ENCODE measurements at regions not wholly inside any gene's neighbourhood (a gene's known extent, or its start where the extent isn't known, plus 50 kb on each side); places are given as distances from the start of the nearest gene placed in this dataset.

DNA sequence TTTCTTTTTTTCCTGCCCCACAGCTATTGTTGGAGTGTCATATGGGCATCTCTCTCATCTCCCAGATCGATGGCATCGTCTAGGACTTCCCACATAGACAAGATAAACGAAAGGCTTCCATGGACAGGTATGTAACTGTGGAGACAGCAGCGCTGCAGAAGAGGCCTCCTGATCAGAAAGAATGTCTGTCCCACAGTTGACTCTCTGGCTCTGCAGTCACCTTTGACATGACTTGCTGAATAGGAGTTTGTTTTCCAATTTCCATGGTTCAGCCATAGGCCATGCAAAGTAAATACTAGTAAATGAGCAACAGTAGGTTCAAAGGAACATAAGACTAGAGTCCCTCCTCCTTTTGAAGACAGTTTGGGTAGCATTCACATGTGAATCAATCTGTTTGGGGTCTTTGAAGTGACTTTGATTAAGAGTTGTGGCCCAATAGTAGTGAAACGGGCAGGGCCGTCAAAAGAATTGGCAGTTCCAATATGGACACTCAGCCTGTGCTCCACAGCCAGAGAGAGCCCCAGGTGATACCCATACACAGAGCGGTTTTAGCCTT lies 134.7 kb upstream of the IFNGR1 start:
- Histone ChIP-seq H3K27ac (ENCODE audit: low read length) (no peak overlapping the region), H3K9me3 (replicated peaks; ENCODE audit: control insufficient read depth, low read depth, low read length) (no peaks in the 10 kb centered on the region), H3K27me3 (ENCODE audit: control insufficient read depth, insufficient read depth, low read length) (peaks cover 5% of the 10 kb centered on the region), H3K4me3 (ENCODE audit: low read length) (no peak overlapping the region), H3K36me3 (ENCODE audit: control insufficient read depth, insufficient read depth, low read length) (no peaks in the 10 kb centered on the region), H3K4me1 (ENCODE audit: control insufficient read depth, insufficient read depth, low read length) (no peaks in the 10 kb centered on the region)
- no peak for DNase-seq
- WGBS (ENCODE audit: insufficient coverage) = 93% methylated on average over 2 of the region's 7 CpGs

DNA sequence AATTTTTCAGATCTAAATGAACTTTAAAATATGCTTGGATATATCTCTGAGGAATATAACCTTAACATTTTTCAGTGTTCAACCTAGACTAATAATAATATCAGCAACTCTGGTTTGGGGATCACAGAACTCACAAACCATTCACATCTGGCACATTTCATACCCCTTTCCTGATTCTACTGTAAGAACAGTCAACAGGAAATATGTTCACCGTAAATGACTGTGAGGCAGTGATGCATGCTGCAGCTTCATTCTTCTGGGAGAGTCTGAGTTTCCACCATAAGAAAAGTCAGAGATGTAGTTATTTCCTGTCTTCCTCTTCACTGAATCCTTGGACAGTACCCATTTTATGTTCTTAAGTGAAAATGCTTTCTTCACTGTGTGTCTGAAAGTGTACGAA lies 134.2 kb upstream of the IFNGR1 start:
- Histone ChIP-seq H3K4me3 (ENCODE audit: low read length) (no peak overlapping the region), H3K36me3 (ENCODE audit: control insufficient read depth, insufficient read depth, low read length) (no peaks in the 10 kb centered on the region), H3K27me3 (ENCODE audit: control insufficient read depth, insufficient read depth, low read length) (peaks cover 5% of the 10 kb centered on the region), H3K27ac (ENCODE audit: low read length) (no peak overlapping the region), H3K4me1 (ENCODE audit: control insufficient read depth, insufficient read depth, low read length) (no peaks in the 10 kb centered on the region), H3K9me3 (replicated peaks; ENCODE audit: control insufficient read depth, low read depth, low read length) (no peaks in the 10 kb centered on the region)
- peak; percentile 46 for DNase-seq
- WGBS (ENCODE audit: insufficient coverage) = no CpG with 5 or more reads among the region's 2 CpGs

DNA sequence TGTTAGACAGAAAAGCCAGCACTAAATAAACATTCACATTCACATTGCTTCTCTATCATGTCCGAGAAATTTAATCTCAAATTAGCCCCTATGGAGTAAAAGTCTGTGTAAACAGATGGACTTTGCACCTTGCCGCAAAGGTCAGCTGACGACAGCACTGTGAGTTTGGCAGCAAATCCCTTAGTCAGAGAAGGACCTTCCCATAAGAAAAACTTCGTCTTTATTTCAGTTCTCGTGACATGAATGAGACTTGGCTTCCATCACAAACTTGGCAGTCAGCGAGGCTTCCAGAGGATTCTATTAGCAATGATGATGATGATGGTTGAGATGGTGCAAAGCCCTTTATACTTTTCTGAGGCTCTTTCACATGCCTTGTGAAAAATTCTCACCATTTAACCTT lies 133.7 kb upstream of the IFNGR1 start:
- DNase-seq = peak; percentile 58
- peaks cover 3% of the 10 kb centered on the region for H3K27me3 ChIP-seq (ENCODE audit: control insufficient read depth, insufficient read depth, low read length)
- H3K27ac ChIP-seq (ENCODE audit: low read length) = no peak overlapping the region
- WGBS (ENCODE audit: insufficient coverage) = 36% methylated on average over 2 of the region's 6 CpGs
- no peaks in the 10 kb centered on the region for H3K9me3 ChIP-seq (replicated peaks; ENCODE audit: control insufficient read depth, low read depth, low read length)
- H3K36me3 ChIP-seq (ENCODE audit: control insufficient read depth, insufficient read depth, low read length) = no peaks in the 10 kb centered on the region
- H3K4me3 ChIP-seq (ENCODE audit: low read length) = no peak overlapping the region
- no peaks in the 10 kb centered on the region for H3K4me1 ChIP-seq (ENCODE audit: control insufficient read depth, insufficient read depth, low read length)

DNA sequence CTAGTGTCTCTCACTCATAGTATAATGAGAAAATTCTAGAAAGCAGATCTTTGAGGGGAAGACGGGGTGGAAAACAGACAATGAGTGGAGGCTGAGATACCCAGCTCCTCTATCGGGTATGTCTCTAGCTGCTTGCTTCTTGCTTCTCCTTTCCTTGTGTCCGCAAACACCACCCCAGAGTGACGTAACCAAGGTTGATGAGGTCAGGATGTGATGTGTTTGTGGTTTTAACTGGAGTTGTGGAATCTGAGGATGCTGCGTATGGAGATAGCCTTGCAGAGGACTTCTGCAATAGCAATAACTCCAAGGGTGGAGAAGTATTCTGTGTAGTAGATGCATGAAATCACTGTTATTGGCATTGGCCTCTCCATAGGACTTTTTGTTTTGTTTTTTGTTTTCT lies 132.7 kb upstream of the IFNGR1 start:
- Histone ChIP-seq H3K4me3 (ENCODE audit: low read length) (no peak overlapping the region), H3K36me3 (ENCODE audit: control insufficient read depth, insufficient read depth, low read length) (no peaks in the 10 kb centered on the region), H3K9me3 (replicated peaks; ENCODE audit: control insufficient read depth, low read depth, low read length) (no peaks in the 10 kb centered on the region), H3K27me3 (ENCODE audit: control insufficient read depth, insufficient read depth, low read length) (no peaks in the 10 kb centered on the region), H3K4me1 (ENCODE audit: control insufficient read depth, insufficient read depth, low read length) (no peaks in the 10 kb centered on the region), H3K27ac (ENCODE audit: low read length) (no peak overlapping the region)
- peak; percentile 40 for DNase-seq
- WGBS (ENCODE audit: insufficient coverage) = 67% methylated on average over 1 of the region's 5 CpGs

DNA sequence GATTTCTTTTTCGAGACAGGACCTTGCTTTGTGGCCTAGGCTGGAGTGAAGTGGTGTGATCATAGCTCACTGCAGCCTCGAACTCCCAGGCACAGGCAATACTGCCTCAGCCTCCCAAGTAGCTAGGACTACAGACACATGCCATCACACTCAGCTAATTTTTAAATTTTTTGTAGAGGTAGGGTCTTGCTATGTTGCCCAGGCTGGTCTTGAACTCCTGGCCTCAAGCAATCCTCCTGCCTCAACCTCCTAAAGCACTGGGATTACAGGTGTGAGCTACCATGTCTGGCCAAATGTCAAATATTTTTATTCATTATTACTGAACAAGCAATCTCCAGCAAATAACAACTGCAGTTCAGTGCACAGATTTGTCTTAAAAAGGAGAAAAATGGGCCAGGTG lies 131.7 kb upstream of the IFNGR1 start:
- no peaks in the 10 kb centered on the region for H3K4me1 ChIP-seq (ENCODE audit: control insufficient read depth, insufficient read depth, low read length)
- no peak overlapping the region for H3K4me3 ChIP-seq (ENCODE audit: low read length)
- DNase-seq = no peak
- H3K9me3 ChIP-seq (replicated peaks; ENCODE audit: control insufficient read depth, low read depth, low read length) = no peaks in the 10 kb centered on the region
- no CpG with 5 or more reads among the region's 2 CpGs for WGBS (ENCODE audit: insufficient coverage)
- H3K27ac ChIP-seq (ENCODE audit: low read length) = no peak overlapping the region
- no peaks in the 10 kb centered on the region for H3K36me3 ChIP-seq (ENCODE audit: control insufficient read depth, insufficient read depth, low read length)
- H3K27me3 ChIP-seq (ENCODE audit: control insufficient read depth, insufficient read depth, low read length) = no peaks in the 10 kb centered on the region

DNA sequence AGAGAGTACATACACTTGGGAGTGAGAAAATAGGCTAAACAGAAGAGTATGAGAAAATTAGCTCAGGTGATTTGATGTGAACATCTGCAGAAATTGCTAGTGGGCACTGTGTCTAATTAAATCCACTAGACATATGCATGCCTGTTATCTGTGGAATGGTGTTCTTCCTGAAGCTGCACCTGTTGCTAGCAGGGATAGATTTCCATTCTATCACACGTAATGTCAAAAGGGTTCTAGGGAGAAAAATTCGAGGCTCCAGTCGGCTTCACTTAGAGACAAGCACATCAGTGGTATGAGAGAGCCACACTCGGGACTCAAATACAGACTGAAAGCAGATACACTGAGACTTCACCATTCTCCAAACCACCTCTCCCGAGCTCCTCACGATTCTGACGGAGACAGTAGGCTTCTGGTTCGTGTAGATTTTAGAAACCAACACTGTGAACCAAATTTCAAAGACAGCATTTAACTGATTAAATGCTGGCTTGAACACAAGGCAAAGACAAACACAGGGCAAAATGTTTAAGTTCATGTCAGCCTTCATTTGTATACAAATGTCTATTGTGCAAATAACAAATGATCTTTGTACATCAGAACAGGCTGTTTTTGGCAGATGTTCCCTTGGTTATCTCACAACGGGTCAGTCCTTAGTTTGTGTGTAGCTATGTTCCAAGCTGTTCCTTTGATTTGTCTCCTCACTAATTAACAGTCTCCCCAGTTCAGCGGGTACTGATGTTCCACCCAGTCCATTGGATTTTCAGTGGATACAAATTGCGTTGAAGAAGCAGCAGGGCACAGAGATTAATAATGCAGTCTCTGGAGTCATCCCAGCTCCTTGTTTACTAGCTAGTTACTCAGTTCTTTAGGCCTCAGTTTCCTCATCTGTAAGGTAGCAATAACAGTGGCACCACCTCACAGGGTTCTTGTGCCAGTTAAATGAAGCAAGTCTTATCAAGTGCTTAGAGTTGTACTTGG lies 131.0 kb upstream of the IFNGR1 start:
- Histone ChIP-seq H3K4me3 (ENCODE audit: low read length) (no peak overlapping the region), H3K27ac (ENCODE audit: low read length) (no peak overlapping the region), H3K27me3 (ENCODE audit: control insufficient read depth, insufficient read depth, low read length) (no peaks in the 10 kb centered on the region), H3K4me1 (ENCODE audit: control insufficient read depth, insufficient read depth, low read length) (no peaks in the 10 kb centered on the region), H3K9me3 (replicated peaks; ENCODE audit: control insufficient read depth, low read depth, low read length) (no peaks in the 10 kb centered on the region), H3K36me3 (ENCODE audit: control insufficient read depth, insufficient read depth, low read length) (no peaks in the 10 kb centered on the region)
- DNase-seq = no peak
- WGBS (ENCODE audit: insufficient coverage) = 72% methylated on average over 4 of the region's 11 CpGs

DNA sequence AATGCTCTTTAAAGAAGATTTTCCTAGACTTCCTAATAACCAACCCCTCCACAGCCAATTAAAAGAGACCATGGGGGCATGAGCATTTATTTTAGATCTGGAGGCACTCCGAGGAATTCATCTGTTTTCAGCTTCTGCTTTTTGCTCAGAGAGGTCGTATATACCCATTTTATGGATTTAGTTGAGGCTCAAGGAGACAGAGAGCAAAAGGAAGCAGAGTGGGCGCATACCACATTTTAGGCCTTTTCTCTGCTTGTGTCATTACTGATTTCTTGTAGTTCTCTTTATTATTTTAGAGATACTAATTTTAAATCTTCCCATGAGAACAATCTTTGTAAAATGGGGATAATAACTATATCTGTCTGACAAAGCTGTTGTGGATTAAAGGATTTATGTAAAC lies 129.6 kb upstream of the IFNGR1 start:
- DNase-seq = no peak
- Histone ChIP-seq H3K27ac (ENCODE audit: low read length) (no peak overlapping the region), H3K36me3 (ENCODE audit: control insufficient read depth, insufficient read depth, low read length) (no peaks in the 10 kb centered on the region), H3K27me3 (ENCODE audit: control insufficient read depth, insufficient read depth, low read length) (no peaks in the 10 kb centered on the region), H3K9me3 (replicated peaks; ENCODE audit: control insufficient read depth, low read depth, low read length) (no peaks in the 10 kb centered on the region), H3K4me1 (ENCODE audit: control insufficient read depth, insufficient read depth, low read length) (no peaks in the 10 kb centered on the region), H3K4me3 (ENCODE audit: low read length) (no peak overlapping the region)
- WGBS (ENCODE audit: insufficient coverage) = 100% methylated on average over 1 of the region's 3 CpGs

DNA sequence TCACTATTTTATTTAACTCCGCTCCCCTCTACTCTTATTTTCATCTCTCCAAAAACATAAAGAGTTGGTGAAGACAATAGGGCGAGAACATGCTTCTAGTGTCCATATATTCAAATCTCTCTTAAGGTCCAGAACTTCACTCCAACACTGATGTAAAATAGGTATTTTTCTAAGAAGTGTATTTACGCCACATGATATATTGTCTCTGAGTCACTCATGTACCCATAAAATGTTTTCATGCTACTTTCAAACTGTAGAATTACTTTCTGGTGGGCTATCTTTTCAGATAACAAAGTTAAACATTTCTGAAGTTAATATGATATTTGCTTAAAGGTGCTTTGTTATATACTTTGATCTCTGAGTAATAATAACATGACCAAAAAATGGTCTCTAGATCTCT lies 124.1 kb upstream of the IFNGR1 start:
- Histone ChIP-seq H3K27ac (ENCODE audit: low read length) (no peak overlapping the region), H3K9me3 (replicated peaks; ENCODE audit: control insufficient read depth, low read depth, low read length) (no peaks in the 10 kb centered on the region), H3K36me3 (ENCODE audit: control insufficient read depth, insufficient read depth, low read length) (no peaks in the 10 kb centered on the region), H3K27me3 (ENCODE audit: control insufficient read depth, insufficient read depth, low read length) (no peaks in the 10 kb centered on the region), H3K4me1 (ENCODE audit: control insufficient read depth, insufficient read depth, low read length) (peaks cover 11% of the 10 kb centered on the region), H3K4me3 (ENCODE audit: low read length) (no peak overlapping the region)
- DNase-seq = no peak
- WGBS (ENCODE audit: insufficient coverage) = no CpG with 5 or more reads among the region's 3 CpGs

DNA sequence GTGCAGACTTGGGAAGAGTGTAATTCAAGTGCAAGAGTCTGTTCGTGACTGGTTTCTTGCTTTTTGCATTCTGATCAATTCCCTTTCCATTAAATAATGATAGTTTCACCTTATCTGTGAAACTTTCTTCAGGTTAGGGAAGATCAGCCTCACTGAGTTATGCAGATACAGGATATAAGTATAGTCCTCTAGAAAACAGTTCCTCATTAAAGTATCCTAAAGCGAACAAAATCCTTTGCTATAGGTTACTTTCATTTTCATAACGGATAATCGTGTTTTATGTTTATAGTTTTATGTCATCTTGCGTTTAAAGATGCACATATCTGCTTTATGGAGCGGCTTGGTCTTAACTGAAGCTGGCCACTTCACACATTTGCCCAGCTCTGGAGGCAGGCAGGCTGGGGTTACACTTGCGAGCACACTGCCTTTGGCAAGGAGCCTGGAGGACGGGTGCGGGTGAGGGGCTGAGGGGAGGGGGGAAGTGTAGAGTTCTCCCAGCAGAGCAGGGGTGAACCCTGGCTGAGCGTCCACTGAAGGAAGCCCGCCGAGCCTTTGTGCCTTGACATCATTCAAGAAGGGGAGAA lies 123.5 kb upstream of the IFNGR1 start:
- H3K4me1 ChIP-seq (ENCODE audit: control insufficient read depth, insufficient read depth, low read length) = peaks cover 11% of the 10 kb centered on the region
- no peaks in the 10 kb centered on the region for H3K27me3 ChIP-seq (ENCODE audit: control insufficient read depth, insufficient read depth, low read length)
- H3K36me3 ChIP-seq (ENCODE audit: control insufficient read depth, insufficient read depth, low read length) = no peaks in the 10 kb centered on the region
- peak overlapping the region; percentile 17 for H3K27ac ChIP-seq (ENCODE audit: low read length)
- DNase-seq = peak; percentile 56
- peak overlapping the region; percentile 38 for H3K4me3 ChIP-seq (ENCODE audit: low read length)
- H3K9me3 ChIP-seq (replicated peaks; ENCODE audit: control insufficient read depth, low read depth, low read length) = no peaks in the 10 kb centered on the region
- WGBS (ENCODE audit: insufficient coverage) = 20% methylated on average over 1 of the region's 12 CpGs

DNA sequence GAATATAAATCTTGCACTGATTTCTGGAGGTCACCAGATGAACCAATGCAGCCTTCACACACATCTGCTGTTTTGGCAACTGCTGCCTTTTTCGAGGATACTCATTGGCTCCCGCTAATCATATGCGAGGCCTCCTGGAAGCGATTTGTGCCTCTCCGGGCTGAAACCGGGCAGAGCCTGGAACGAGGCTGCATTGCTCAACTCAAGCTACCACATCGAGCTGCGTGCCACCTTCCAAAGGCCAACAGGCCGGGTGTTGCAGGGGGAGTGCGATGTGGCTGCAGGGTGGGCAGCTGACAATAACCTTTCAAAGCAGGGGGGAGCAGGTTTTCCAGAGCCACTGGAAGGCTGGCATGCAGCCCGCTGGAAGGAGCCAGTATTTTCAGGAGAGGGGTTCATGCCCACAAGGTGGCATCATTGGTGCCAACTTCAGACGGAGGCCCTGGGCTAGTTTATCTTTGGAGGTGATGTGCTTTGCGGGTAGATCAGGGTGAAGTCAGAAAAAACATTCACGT lies 122.6 kb upstream of the IFNGR1 start:
- peak; percentile 66 for DNase-seq
- Histone ChIP-seq H3K27me3 (ENCODE audit: control insufficient read depth, insufficient read depth, low read length) (no peaks in the 10 kb centered on the region), H3K27ac (ENCODE audit: low read length) (no peak overlapping the region), H3K4me3 (ENCODE audit: low read length) (no peak overlapping the region), H3K4me1 (ENCODE audit: control insufficient read depth, insufficient read depth, low read length) (peaks cover 11% of the 10 kb centered on the region), H3K9me3 (replicated peaks; ENCODE audit: control insufficient read depth, low read depth, low read length) (no peaks in the 10 kb centered on the region), H3K36me3 (ENCODE audit: control insufficient read depth, insufficient read depth, low read length) (no peaks in the 10 kb centered on the region)
- WGBS (ENCODE audit: insufficient coverage) = 34% methylated on average over 9 of the region's 15 CpGs
